Stomach (tissue), 8 donors: ENCODE measurements at regions not wholly inside any gene's neighbourhood (a gene's known extent, or its start where the extent isn't known, plus 50 kb on each side); places are given as distances from the start of the nearest gene placed in this dataset.
A peak's percentile ranks its signal among the peaks of the same experiment; 100 is the strongest.

Source experiments
- DNase-seq, 2 donors: peaks; one replicate each; pipeline versions ENCODE4 v3.0.0 to v3.0.0-alpha.2; 2013 to 2019
- H3K27ac ChIP-seq, 5 donors: fragments of 200-600 bp in 4 of 5; sonication (generic) in 4 of 5; one replicate each; pipeline ENCODE4 v1.5.1; 2013 to 2019; ENCODE audit warnings: mild to moderate bottlenecking in 1 of 5, moderate library complexity in 1 of 5
- H3K27me3 ChIP-seq, 3 donors: fragments of 200-600 bp; sonication (generic); one replicate each; pipeline ENCODE4 v1.5.1; 2017 to 2019; ENCODE audit warnings: mixed run types in 1 of 3
- H3K36me3 ChIP-seq, 4 donors: fragments of 200-600 bp; sonication (generic); 1 replicate in 3 of 4; 2 replicates in 1 of 4; pipeline ENCODE4 v1.5.1; 2016 to 2019
- H3K4me1 ChIP-seq, 4 donors: fragments of 200-600 bp; sonication (generic); one replicate each; pipeline ENCODE4 v1.5.1; 2016 to 2019
- H3K4me3 ChIP-seq, 4 donors: fragments of 200-600 bp; sonication (generic) in 3 of 4; one replicate each; pipeline ENCODE4 v1.5.1; 2016 to 2019; ENCODE audit warnings: mild to moderate bottlenecking in 1 of 4
- H3K9me3 ChIP-seq, 4 donors: fragments of 200-600 bp; sonication (generic); one replicate each; pipeline ENCODE4 v1.5.1; 2016 to 2019
- CTCF ChIP-seq, 7 experiments: fragments of 450-650 bp in 4 of 7; fragments of 200-600 bp in 3 of 7; sonication (generic) in 3 of 7; IDR thresholded peaks; one replicate each; pipeline ENCODE4 v1.5.1; 2016 to 2019; ENCODE audit warnings: antibody characterized with exemption in 7 of 7, control low read depth in 2 of 7, mild to moderate bottlenecking in 1 of 7
- EP300 ChIP-seq: sonication (generic); formaldehyde crosslinking; IDR thresholded peaks from one replicate; pipeline ENCODE4 v1.6.1; 2017; ENCODE audit warnings: antibody characterized with exemption
- POLR2A ChIP-seq, 4 donors: fragments of 450-650 bp; IDR thresholded peaks; one replicate each; pipeline ENCODE4 v1.6.1; 2016; ENCODE audit warnings: antibody characterized with exemption in 4 of 4, control low read depth in 2 of 4, mild to moderate bottlenecking in 1 of 4, moderate library complexity in 1 of 4
- POLR2AphosphoS5 ChIP-seq, 3 donors: sonication (generic); formaldehyde crosslinking; IDR thresholded peaks; one replicate each; pipeline ENCODE4 v1.6.1; 2016; ENCODE audit warnings: antibody characterized with exemption in 3 of 3
- WGBS, 5 donors: extraction: QIAGEN DNeasy Blood & Tissue Kit in 3 of 5; methylation state at CpG; one replicate each; pipeline versions ENCODE4 v1.1.5 to v1.1.7; 2013 to 2018; 5-methylcytosine and 5-hydroxymethylcytosine counted together
- intact Hi-C: fragments of 100-400 bp; cut with DNase I; formaldehyde crosslinking; loops from one replicate; pipeline ENCODE4 v1.15.1; 2023; ENCODE audit warnings: low total_unique reads
- donor health status: healthy with polysubstance abuse.
- donor health status: Bipolar disorder and iron deficiency.
- donor health status: healthy.

- no peak overlapping the region for H3K27ac ChIP-seq
- TF ChIP-seq CTCF (IDR thresholded peaks at IDR 0.05): no peak
- no peak for TF ChIP-seq EP300
- no peak for TF ChIP-seq POLR2A (IDR thresholded peaks at IDR 0.05)
- TF ChIP-seq POLR2AphosphoS5 (IDR thresholded peaks at IDR 0.05): no peak
- H3K27me3 ChIP-seq: no peaks in the 10 kb centered on the region
- no peak for DNase-seq
- no peak overlapping the region for H3K4me3 ChIP-seq
- intact Hi-C loops: no loop called here
- H3K4me1 ChIP-seq: peaks cover 0 to 21% (median 6%) of the 10 kb centered on the region in 4 donors
- H3K9me3 ChIP-seq: no peaks in the 10 kb centered on the region
- WGBS, 5 donors: 87 to 93% (median 90%) methylated on average over 7 of the region's 7 CpGs
- H3K36me3 ChIP-seq: no peaks in the 10 kb centered on the region
These were observed 259.5 kb upstream of the POU2AF2 start for GRCh38 chr11:110986016-110986415.

- Histone ChIP-seq H3K27ac (no peak overlapping the region), H3K9me3 (no peaks in the 10 kb centered on the region), H3K27me3 (no peaks in the 10 kb centered on the region), H3K36me3 (no peaks in the 10 kb centered on the region), H3K4me1 (peaks cover 0 to 16% (median 3%) of the 10 kb centered on the region in 4 donors), H3K4me3 (no peak overlapping the region)
- DNase-seq: peak in 1 of 2 donors; percentile 11
- TF ChIP-seq POLR2A (IDR thresholded peaks at IDR 0.05) (no peak), EP300 (no peak), POLR2AphosphoS5 (IDR thresholded peaks at IDR 0.05) (no peak), CTCF (IDR thresholded peaks at IDR 0.05) (no peak)
- intact Hi-C loops: no loop called here
These were observed 260.0 kb upstream of the POU2AF2 start for GRCh38 chr11:110985547-110985946.

- no peak for DNase-seq
These were observed 260.8 kb upstream of the POU2AF2 start for GRCh38 chr11:110984693-110985092.

GRCh38 chr11:110984147-110984546 lies 261.4 kb upstream of the POU2AF2 start:
- Histone ChIP-seq H3K4me3 (no peak overlapping the region), H3K4me1 (peaks cover 0 to 2% (median 0%) of the 10 kb centered on the region in 4 donors), H3K9me3 (peaks cover 0 to 6% (median 2%) of the 10 kb centered on the region in 4 donors), H3K36me3 (no peaks in the 10 kb centered on the region), H3K27me3 (no peaks in the 10 kb centered on the region), H3K27ac (no peak overlapping the region)
- intact Hi-C loops: no loop called here
- WGBS, 5 donors: 62 to 71% (median 64%) methylated on average over 2 of the region's 2 CpGs
- DNase-seq: no peak
- no peak for TF ChIP-seq POLR2AphosphoS5 (IDR thresholded peaks at IDR 0.05)

More at GRCh38 chr11:110984693-110985092, 260.8 kb upstream of the POU2AF2 start:
- peaks cover 0 to 8% (median 0%) of the 10 kb centered on the region in 4 donors for H3K4me1 ChIP-seq
- WGBS, 5 donors: 86 to 94% (median 91%) methylated on average over 1 of the region's 1 CpG
- peaks cover 0 to under 1% (median 0%) of the 10 kb centered on the region in 4 donors for H3K9me3 ChIP-seq
- H3K4me3 ChIP-seq: no peak overlapping the region
- no peak overlapping the region for H3K27ac ChIP-seq
- no peak for TF ChIP-seq POLR2AphosphoS5 (IDR thresholded peaks at IDR 0.05)
- TF ChIP-seq POLR2A (IDR thresholded peaks at IDR 0.05): no peak
- TF ChIP-seq EP300: no peak
- TF ChIP-seq CTCF (IDR thresholded peaks at IDR 0.05): no peak
- no peaks in the 10 kb centered on the region for H3K36me3 ChIP-seq
- no peaks in the 10 kb centered on the region for H3K27me3 ChIP-seq
- intact Hi-C loops: no loop called here

- H3K27me3 ChIP-seq: no peaks in the 10 kb centered on the region
- WGBS, 5 donors: 85 to 93% (median 89%) methylated on average over 2 of the region's 2 CpGs
- H3K36me3 ChIP-seq: no peaks in the 10 kb centered on the region
- peaks cover 0 to 13% (median 3%) of the 10 kb centered on the region in 4 donors for H3K9me3 ChIP-seq
- no peaks in the 10 kb centered on the region for H3K4me1 ChIP-seq
- no peak overlapping the region for H3K27ac ChIP-seq
- no peak for TF ChIP-seq EP300
- TF ChIP-seq CTCF (IDR thresholded peaks at IDR 0.05): no peak
- no peak for TF ChIP-seq POLR2AphosphoS5 (IDR thresholded peaks at IDR 0.05)
- TF ChIP-seq POLR2A (IDR thresholded peaks at IDR 0.05): no peak
- H3K4me3 ChIP-seq: no peak overlapping the region
- intact Hi-C loops: no loop called here
- no peak for DNase-seq
These were observed 263.3 kb upstream of the POU2AF2 start for GRCh38 chr11:110982214-110982613.
